NCI-H510A (cell line): ENCODE measurements at regions not wholly inside any gene's neighbourhood (a gene's known extent, or its start where the extent isn't known, plus 50 kb on each side); places are given as distances from the start of the nearest gene placed in this dataset.
A peak's percentile ranks its signal among the peaks of the same experiment; 100 is the strongest.

Experiments used
- DNase-seq: peaks from one replicate; lab custom pipeline; 2025; lab: John Stamatoyannopoulos, UW

DNA sequence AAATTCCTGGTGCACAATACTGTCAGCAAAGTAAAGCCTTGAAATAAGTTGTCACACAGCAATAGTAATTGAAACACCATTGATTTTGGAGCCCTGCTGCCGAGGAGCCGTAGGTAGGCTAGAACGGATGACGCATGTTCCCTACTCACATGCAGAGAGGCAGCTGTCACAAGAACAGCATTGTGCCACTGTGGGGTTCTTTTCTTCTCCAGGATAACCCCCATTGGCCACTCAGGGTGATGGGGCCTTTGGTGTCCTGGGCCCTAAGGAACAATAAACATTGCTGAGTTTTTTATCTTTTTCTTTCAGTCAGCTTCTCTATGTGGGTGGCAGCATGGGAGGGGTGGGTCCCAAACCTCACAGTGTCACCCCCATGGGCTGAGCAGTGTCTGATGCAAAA is 542.3 kb downstream of the BCOR start:
- no peak for DNase-seq

DNA sequence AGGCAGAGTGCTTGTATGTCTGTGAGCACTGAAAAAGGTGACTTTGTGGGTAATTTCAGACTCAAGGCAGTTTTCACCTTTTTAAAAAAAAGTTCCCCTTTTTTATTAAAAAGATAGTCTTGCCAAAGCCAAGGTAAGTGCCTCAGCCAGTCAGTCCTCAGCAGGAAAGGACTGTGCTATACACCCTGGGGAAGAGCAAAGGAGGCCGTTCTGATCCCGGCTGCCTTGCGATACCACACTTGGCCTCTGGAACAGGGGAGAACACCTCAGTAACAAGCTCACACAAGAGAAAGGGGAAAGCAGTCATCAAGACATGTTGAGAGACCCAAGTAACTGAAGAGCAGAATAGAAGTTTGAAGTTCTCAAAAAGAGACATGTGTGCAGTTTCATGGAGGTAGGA is 541.7 kb downstream of the BCOR start:
- no peak for DNase-seq

DNA sequence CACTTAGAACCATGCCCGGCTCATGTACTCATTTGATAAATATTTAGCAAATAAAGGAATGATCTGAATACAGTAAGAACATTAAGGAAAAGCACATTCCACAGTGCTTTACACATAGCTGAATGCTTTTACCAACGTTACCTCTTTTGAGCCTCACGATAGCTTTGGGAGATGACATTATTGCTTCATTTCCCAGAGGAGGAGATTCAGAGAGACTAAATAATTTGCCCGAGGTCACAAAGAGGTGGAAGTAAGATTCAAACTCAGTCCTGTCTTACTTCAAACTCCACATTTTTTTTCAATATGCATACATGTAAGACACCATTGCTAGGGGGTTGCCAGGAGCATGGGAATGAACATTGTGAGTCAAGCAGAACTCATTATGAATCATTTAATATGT is 538.5 kb downstream of the BCOR start:
- DNase-seq, result no peak

DNA sequence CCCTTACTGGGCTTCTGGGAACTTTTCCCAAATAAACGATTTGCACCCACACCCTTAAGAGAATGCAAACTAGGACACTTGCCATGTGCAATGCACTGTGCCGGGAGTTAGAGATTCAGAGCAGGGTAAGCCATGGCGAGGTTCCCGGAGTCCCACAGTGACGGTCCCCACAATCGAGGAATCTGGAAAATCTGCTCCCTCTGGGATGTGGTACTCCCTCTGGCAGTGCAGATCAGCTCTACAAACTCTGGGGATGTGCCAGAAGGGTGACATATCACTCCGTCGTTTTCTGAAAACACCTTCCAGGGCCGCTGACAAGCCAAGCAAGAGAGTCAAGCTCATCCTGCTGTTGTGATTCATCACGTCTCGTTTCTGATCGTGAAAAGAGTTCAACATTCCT is 537.5 kb downstream of the BCOR start:
- DNase-seq, result no peak

DNA sequence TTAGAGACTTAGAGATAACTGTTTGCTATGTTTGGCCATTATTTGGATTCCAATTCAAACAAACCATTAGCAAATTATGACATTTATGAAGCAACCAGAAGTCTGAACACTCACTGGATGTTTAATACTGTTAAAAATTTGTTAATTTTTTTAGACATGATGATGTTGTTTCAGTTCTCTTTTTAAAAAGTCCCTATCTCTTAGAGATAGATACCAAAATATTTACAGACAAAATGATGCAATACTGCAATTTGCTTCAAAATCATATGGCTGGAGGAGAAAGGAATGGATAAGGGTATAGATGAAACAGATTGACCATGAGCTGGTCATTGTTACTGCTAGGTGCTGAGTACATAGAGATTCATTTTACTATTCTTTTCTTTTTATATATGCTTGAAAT is 534.6 kb downstream of the BCOR start:
- DNase-seq, result no peak

DNA sequence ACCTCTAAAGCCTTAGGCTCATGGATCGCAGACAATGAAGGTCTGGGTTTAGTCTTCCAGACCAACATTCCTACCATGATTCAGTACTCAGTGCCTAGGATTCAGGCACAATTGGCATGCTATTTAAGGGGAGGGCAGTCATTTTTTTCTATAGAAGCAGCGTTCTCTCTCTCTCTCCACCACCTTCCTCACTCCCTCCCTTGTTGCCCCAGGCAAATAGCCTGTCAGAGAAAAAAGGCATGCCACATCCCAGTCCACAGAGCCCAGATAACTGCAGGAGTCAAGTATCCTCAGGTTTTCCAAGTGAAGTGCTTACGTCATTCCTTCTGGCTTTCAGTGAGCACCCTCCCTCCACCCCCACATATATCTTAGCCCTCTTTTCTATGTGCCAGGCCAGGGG is 533.0 kb downstream of the BCOR start:
- no peak for DNase-seq

DNA sequence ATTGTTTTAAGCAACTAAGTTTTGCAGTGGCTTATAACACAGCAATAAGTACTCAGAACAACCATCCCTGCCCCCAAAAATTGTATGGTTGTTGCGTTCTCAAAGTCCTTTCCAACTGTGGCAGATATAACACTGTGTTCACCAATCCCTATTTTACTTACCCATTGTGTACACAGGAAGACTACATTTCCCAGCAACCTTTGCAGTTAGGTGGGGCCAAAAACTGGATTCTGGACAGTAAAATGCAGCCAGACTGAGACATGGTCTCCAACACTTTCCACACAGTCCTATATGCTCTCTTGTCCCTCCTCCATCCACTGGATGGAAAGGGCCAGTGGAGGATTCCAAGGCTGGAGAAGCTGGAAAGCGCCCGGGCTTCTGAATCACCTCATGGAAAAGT is 523.6 kb downstream of the BCOR start:
- DNase-seq, result no peak

DNA sequence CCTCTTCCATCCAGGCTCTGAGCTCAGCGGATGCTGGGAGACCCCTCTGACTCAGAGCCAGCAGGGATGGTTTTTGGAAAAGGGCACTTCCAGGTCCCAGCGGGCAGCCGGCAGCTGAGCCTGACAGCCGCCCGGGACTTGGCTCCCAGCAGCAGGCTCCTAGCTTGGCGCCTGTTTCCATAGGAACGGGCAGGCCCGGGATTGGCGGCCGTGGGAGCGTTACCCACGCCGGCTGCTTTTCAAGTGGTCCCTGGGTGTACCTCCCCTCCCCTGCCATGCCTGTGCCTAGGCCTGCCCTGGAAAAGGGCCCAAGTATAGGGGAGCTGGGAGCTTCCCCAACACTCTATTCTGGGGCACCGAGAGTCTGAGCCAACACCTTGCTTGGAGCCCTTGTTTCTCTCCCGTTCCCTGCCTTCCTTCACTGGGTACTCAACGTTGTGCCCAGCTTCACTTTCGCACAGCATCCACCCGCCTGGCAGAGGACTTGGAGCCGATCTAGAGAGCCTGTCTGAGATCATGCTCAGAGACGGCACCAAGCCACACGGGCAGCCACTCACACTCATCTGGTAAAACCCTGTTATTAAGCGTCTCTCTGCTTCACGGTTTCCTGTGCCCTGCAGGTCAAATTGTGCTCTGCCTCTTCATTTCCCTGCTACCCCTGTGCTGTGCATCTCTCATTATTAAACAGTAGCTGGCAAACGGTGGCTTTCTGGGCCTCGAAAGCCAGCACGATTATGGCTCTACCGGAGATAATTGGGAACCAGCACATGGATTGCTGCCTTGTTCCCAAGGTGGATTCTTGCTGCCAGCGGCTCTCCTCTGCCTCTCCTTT is 521.5 kb downstream of the BCOR start:
- peak; percentile 12 for DNase-seq

DNA sequence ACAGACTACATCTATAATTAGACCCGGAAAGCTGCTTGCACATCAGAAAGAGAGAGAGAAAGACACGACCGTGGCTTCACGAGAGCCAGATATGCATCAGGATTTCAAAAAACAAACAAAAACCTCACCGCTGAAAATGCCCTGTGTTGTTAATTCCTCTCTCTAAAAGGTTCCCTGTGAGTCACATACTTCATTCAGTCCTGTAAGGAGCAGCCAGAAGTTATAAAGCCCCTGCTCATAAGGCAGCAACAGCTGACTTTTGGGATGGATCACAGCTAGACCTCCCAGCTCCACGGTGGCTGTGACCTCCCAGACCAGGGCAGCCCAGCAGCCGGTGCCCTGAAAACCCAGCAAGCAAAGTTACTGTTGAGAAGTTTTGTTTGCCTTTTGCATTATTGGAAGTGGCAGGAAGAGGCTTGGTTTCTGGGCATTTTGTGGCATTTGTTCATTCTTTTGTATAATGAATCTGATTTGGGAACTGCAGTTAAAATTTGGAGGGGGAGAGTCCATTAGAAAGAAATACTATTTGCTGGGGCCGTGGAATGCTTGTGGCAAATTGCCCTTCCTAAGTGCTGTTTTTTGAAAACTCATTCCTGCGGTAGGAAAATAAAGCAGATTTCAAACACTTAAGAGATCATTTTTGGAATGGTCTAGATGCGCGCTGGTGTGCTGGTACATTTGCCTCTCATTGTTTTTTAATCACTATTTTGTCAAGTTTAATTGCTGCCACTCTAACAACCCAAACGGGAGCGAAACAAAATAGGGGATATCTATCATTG is 520.4 kb downstream of the BCOR start:
- no peak for DNase-seq

DNA sequence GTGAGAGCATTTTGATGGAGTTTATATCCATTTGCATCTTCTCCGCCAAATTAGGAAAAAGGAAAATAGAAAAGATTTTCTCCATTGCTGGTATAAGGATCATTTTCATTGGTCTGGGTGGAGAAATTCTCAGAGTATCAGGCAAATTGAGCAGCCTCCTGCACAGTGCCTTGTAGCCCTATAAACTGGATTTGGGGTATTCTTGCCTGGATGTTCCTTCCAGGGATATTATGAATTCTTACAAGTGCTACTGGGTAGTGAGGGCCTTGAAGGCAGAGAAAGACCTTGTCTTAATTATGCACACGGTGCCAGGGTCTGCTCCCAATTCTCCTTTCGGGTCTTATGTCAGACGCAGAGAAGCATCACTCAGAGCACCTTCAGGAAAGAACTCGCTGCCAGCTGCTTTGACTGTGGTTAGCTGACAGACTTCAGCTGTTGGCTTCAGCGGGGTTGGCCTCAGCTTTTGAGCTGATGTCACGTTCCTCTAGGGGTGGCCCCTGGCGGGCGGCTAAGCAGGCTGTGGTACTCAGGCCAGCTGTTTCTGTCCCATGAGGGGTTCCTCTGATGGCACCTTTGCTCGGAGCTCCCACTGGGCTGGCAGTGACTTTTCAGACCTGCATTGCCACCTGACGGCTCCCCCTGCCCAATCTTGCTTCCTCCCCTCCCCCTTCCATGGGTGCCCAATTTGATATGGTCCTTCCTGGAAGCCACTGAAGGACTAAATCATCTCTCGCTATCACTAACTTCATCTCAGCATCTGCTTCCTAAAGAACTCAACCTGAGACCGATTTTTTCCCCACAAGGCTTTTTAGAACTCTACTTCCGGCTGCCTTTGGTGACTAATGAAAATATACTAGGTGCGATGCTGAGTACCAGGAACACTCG is 519.5 kb downstream of the BCOR start:
- no peak for DNase-seq

DNA sequence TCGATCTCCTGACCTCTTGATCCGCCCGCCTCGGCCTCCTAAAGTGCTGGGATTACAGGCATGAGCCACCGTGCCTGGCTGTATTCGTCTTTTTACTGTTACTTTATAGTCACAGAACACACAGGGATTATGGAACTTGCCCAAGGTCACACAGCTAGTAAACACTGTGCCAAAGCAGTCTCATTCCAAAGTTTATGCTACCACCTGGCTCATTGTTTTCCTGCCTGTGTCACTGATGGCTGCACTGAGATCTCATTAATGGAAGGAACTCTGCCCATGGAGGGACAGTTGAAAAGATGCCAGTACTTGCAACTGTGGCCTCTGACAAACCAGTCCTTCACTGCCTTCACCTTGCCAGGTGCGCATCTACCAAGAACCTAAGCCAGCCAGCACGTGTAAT is 517.7 kb downstream of the BCOR start:
- no peak for DNase-seq

DNA sequence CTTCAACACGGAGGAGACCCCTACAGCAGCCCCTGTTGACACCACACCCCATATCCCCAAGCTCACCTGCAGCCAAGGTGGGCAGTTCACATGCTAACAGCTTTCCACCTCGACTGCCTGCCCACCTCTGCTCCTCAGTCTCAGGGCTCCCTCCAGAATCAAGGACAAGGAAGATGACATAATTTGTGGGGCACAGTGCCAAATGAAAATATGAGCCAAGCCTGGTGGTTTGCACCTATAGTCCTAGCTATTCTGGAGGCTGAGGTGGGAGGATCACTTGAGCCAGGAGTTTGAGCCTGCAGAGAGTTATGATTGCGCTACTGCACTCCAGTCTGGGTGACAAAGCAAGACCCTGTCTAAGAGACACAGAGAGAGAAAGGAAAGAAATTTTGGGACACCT is 516.3 kb downstream of the BCOR start:
- DNase-seq, result no peak

DNA sequence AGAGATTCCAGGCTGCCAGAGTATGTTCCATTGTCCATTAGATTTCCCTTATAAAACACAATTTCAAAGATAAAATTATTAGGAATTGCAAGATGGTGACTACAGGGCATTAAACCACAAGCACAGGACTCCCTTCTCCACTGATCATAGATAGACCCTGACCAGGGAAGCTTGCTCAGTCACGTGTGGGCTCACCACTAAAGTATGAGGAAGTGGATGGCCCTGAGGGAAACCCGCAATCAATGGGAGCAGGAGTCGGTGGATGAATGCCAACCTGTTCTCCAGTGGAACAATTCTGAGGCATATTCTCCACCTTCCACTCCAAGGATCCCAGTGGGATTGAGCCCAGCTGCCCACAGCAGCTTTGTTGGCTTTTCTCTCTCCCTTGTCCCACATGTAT is 515.7 kb downstream of the BCOR start:
- no peak for DNase-seq

DNA sequence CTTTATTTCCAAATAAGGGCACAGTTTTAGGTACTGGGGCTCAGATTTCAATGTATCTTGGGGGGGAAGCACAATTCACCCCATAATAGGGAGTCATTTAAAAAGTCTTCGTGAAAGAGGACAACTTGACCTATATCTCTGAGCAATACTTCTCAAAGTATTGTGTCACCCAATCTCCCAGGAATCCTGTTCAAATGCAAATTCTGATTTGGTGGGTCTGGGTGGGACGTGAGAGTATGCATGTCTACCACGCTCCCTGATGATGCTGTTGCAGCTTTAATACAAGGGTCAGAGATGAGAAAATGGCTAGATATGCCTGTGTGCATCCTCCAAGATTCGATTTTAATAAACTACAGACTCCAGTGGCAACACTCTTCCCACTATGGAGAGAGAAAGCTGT is 514.8 kb downstream of the BCOR start:
- no peak for DNase-seq

DNA sequence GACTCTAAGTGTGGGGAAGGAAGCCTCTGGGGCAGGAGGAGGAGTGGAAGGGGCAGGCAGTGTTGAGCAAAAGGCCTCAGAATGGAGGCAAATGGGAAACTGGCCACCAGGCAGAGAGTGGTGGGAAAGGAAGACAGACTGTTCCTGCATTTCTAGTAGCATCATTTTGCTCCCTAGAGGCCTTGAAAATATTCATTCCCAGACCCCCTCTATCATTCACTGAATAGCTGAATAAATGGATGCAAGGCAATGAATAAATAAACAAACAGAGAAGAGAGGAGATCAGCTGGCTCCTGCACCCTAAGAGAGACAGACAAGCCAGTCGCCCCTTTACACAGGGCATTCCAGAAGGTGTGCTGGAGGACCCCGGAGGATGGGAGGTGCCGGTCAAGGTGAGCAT is 511.9 kb downstream of the BCOR start:
- DNase-seq, result no peak

DNA sequence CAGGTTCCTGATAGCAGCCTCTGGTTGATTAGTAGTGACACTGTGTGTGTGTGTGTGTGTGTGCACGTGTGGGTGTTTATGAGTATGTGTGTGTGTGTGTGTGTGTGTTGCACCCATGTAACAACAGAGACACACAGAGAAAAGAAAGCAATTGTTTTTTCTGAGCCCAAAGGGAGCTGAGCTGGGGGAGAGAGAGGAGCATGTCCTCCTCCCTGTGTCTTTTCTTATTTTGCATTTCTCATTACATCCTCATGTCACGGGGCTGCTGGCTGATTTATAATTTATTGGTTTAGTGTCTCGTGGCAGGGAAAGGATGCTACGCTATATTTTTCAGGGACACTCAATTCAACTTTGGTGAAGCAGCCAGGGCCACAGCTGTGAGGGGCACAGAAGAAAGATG is 511.4 kb downstream of the BCOR start:
- DNase-seq, result no peak

DNA sequence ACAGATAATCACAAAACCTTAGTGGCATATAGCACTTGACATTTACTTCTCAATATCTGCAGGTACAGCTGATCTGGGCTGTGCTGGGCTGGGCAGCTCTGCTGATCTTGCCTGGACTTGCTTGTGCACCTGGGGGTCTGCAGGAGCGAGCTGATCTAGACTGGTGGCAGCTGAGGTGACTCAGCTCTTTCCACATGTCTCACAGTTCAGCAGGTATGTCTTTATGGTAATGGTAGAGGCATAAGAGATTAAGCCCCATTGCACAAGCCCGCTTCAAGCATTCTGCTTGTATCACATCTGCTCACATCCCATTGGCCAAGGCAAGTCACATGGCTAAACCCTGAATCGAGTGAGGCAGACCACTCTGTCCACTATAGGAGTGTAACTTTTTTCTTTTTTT is 506.7 kb downstream of the BCOR start:
- DNase-seq, result no peak

DNA sequence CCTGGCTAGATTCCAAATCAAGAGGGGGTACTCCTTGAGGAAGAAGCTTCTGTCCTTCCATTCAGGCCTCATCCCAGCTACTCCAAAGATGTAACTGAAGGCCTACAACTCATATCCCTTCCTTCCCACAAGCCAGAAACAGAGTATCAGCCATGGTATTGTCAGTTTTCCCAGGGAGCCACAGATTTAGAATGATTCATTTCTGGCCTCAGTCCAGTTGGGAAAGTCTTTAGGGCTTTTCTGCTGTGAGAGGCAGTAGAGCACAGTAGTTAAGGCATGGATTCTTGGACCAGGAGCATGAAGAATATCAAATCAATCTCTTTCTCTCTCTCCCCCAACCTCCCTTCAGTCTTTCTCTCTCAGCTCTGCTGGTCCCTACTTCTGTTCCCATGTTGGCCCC is 505.0 kb downstream of the BCOR start:
- DNase-seq, result no peak

DNA sequence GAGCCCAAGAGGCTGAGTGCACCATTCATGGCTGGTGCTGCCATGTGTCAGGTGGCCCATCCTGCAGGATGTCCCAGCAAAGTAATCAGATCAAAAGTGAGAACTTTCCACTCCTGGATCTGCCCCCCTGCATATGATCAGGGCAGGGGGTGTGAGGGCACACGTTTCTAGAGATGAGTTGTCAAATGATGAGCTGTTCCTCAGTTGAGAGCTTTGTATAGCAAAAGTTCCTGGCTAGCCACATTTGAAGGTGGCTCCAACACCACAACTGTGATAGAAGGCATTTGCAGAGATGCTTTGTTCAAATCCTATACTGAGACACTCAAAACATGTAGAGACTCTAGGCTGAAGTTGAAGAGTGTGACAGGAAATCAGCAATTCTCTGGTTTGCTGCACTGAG is 501.8 kb downstream of the BCOR start:
- DNase-seq, result no peak

DNA sequence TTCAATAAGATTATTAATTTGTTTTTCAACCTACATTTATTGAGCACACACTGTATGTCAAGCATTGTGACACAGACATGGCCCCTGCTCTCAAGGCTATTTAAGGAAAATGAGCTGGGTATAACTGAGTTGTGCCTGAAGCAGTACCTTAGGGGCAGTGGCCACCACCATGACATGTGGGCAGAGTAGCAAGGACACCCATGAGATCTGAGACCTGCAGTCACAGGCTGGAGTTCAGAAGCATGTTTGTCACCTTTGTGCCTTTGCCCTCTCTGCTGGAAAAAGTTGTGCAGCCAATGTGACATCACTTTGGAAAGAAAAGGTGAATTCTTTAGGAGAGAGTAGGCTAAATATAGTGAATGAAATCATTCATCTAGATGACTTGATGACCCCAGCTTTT is 501.3 kb downstream of the BCOR start:
- DNase-seq, result no peak

DNA sequence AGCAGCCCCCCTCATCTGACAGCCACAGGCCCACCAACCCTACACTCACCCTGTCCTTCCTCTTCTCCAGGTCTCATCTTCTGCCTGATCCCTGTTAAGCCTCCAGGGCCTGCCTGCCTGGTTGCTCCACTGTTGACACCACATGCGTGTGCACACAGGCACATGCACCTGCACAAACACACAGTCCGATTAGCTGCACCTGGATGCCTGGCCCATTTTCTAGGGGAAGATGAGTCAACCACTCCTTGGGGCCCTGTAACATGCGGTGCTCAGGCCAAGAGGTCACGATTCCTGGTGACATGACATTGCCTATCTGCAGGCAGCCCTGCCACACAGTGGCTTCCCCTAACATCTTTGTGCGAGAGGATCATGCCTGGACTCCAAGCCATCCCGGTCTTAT is 498.4 kb downstream of the BCOR start:
- peak; percentile 30 for DNase-seq

DNA sequence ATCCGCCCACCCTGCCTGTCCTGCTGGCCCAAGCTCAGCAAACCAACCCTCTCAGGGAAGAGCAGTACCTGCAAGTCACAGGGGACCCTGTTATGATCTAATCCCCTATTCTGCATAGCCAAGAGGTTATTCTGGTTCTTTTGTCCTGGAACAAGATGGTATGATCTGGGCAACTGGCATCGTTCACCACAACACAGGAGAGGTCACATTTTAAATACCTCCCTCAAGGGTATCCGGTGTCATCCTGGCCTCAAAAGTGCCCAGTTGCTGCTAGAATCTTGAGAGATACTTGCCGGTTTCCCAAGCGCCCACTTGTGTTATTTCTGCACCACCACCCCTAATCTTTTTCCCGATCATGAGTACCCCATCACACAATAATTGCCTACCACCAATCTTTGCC is 497.5 kb downstream of the BCOR start:
- no peak for DNase-seq
